ENCODE measurements at regions not wholly inside any gene's neighbourhood (a gene's known extent, or its start where the extent isn't known, plus 50 kb on each side); places are given as distances from the start of the nearest gene placed in this dataset.

- Histone ChIP-seq H3K27me3 (replicated peaks; ENCODE audit: insufficient read depth) (no peaks in the 10 kb centered on the region), H3K79me2 (ENCODE audit: insufficient read depth) (no peaks in the 10 kb centered on the region), H3K36me3 (ENCODE audit: low read depth) (no peaks in the 10 kb centered on the region), H3F3A (ENCODE audit: insufficient read depth) (peaks cover 43% of the 10 kb centered on the region), H3K9ac (peak overlapping the region; percentile 22; the same call in 1 of the 2 replicates), H4K20me1 (ENCODE audit: insufficient read depth) (no peaks in the 10 kb centered on the region), H3K9me3 (ENCODE audit: low read depth) (no peaks in the 10 kb centered on the region), H3K27ac (peak overlapping the region; percentile 92), H2AFZ (no peak overlapping the region), H3K4me3 (no peak overlapping the region), H3K4me2 (ENCODE audit: unreplicated experiment) (no peak overlapping the region), H3K9me2 (ENCODE audit: insufficient read depth) (no peaks in the 10 kb centered on the region), H3K4me1 (ENCODE audit: insufficient read depth) (peaks cover 50% of the 10 kb centered on the region)
- TF ChIP-seq EZH2 (IDR thresholded peaks at IDR 0.05; ENCODE audit: insufficient read depth, poor library complexity, severe bottlenecking) = no peak
- no peak for TF ChIP-seq EZH2phosphoT487 (IDR thresholded peaks at IDR 0.05; ENCODE audit: insufficient read depth, low read depth)
- DNase-seq = no peak
- WGBS, 2 experiments (ENCODE audit: low coverage in 1 of 2, low lambda C conversion rate in 2 of 2, missing lambda C conversion rate in 2 of 2) = 70 to 75% methylated on average over 4 of the region's 4 CpGs
- in situ Hi-C loops (cut with MboI) = no loop called here
These were observed 314.4 kb downstream of the CYP26B1 start for GRCh38 chr2:71833272-71833671.

- Histone ChIP-seq H3K9me2 (ENCODE audit: insufficient read depth) (no peaks in the 10 kb centered on the region), H3K27ac (peak overlapping the region; percentile 92), H3K9me3 (ENCODE audit: low read depth) (no peaks in the 10 kb centered on the region), H3K4me2 (ENCODE audit: unreplicated experiment) (no peak overlapping the region), H4K20me1 (ENCODE audit: insufficient read depth) (no peaks in the 10 kb centered on the region), H3K79me2 (ENCODE audit: insufficient read depth) (no peaks in the 10 kb centered on the region), H3K4me3 (no peak overlapping the region), H3K4me1 (ENCODE audit: insufficient read depth) (peaks cover 50% of the 10 kb centered on the region), H3K36me3 (ENCODE audit: low read depth) (no peaks in the 10 kb centered on the region), H2AFZ (no peak overlapping the region), H3K9ac (no peak overlapping the region), H3K27me3 (replicated peaks; ENCODE audit: insufficient read depth) (no peaks in the 10 kb centered on the region), H3F3A (ENCODE audit: insufficient read depth) (peaks cover 43% of the 10 kb centered on the region)
- in situ Hi-C loops (cut with MboI) = no loop called here
- DNase-seq = no peak
- 95 to 97% methylated on average over 4 of the region's 4 CpGs for WGBS, 2 experiments (ENCODE audit: low coverage in 1 of 2, low lambda C conversion rate in 2 of 2, missing lambda C conversion rate in 2 of 2)
- TF ChIP-seq EZH2 (IDR thresholded peaks at IDR 0.05; ENCODE audit: insufficient read depth, poor library complexity, severe bottlenecking) (no peak), EZH2phosphoT487 (IDR thresholded peaks at IDR 0.05; ENCODE audit: insufficient read depth, low read depth) (no peak)
These were observed 314.8 kb downstream of the CYP26B1 start for GRCh38 chr2:71832844-71833243.

GRCh38 chr2:71832388-71832787 lies 315.3 kb downstream of the CYP26B1 start:
- Histone ChIP-seq H3K4me1 (ENCODE audit: insufficient read depth) (peaks cover 50% of the 10 kb centered on the region), H3K27ac (peak overlapping the region; percentile 92), H4K20me1 (ENCODE audit: insufficient read depth) (no peaks in the 10 kb centered on the region), H3K27me3 (replicated peaks; ENCODE audit: insufficient read depth) (no peaks in the 10 kb centered on the region), H3K4me3 (no peak overlapping the region), H3K79me2 (ENCODE audit: insufficient read depth) (no peaks in the 10 kb centered on the region), H3K9me2 (ENCODE audit: insufficient read depth) (no peaks in the 10 kb centered on the region), H3K4me2 (ENCODE audit: unreplicated experiment) (no peak overlapping the region), H3K36me3 (ENCODE audit: low read depth) (no peaks in the 10 kb centered on the region), H3F3A (ENCODE audit: insufficient read depth) (peaks cover 43% of the 10 kb centered on the region), H3K9me3 (ENCODE audit: low read depth) (no peaks in the 10 kb centered on the region), H3K9ac (no peak overlapping the region), H2AFZ (no peak overlapping the region)
- in situ Hi-C loops (cut with MboI) = no loop called here
- TF ChIP-seq EZH2 (IDR thresholded peaks at IDR 0.05; ENCODE audit: insufficient read depth, poor library complexity, severe bottlenecking) = no peak
- TF ChIP-seq EZH2phosphoT487 (IDR thresholded peaks at IDR 0.05; ENCODE audit: insufficient read depth, low read depth) = no peak
- DNase-seq = no peak
- WGBS, 2 experiments (ENCODE audit: low coverage in 1 of 2, low lambda C conversion rate in 2 of 2, missing lambda C conversion rate in 2 of 2) = 89 to 100% methylated on average over 1 of the region's 1 CpG

- TF ChIP-seq EZH2 (IDR thresholded peaks at IDR 0.05; ENCODE audit: insufficient read depth, poor library complexity, severe bottlenecking) = no peak
- TF ChIP-seq EZH2phosphoT487 (IDR thresholded peaks at IDR 0.05; ENCODE audit: insufficient read depth, low read depth) = no peak
- Histone ChIP-seq H3K4me2 (ENCODE audit: unreplicated experiment) (peak overlapping the region; percentile 50), H4K20me1 (ENCODE audit: insufficient read depth) (no peaks in the 10 kb centered on the region), H3K79me2 (ENCODE audit: insufficient read depth) (no peaks in the 10 kb centered on the region), H3K36me3 (ENCODE audit: low read depth) (no peaks in the 10 kb centered on the region), H3K4me3 (peak overlapping the region; percentile 22; the same call in 1 of the 2 replicates), H2AFZ (peak overlapping the region; percentile 66), H3K9me3 (ENCODE audit: low read depth) (no peaks in the 10 kb centered on the region), H3F3A (ENCODE audit: insufficient read depth) (peaks cover 43% of the 10 kb centered on the region), H3K27me3 (replicated peaks; ENCODE audit: insufficient read depth) (no peaks in the 10 kb centered on the region), H3K27ac (peak overlapping the region; percentile 92), H3K9ac (peak overlapping the region; percentile 75), H3K4me1 (ENCODE audit: insufficient read depth) (peaks cover 50% of the 10 kb centered on the region), H3K9me2 (ENCODE audit: insufficient read depth) (no peaks in the 10 kb centered on the region)
- in situ Hi-C loops (cut with MboI) = no loop called here
- peak; percentile 96 for DNase-seq
- WGBS, 2 experiments (ENCODE audit: low coverage in 1 of 2, low lambda C conversion rate in 2 of 2, missing lambda C conversion rate in 2 of 2) = 0% methylated on average over 7 of the region's 7 CpGs
These were observed 316.5 kb downstream of the CYP26B1 start for GRCh38 chr2:71831193-71831577.

Data from GM23248 (cell line).